BE2C (cell line): ENCODE measurements at regions not wholly inside any gene's neighbourhood (a gene's known extent, or its start where the extent isn't known, plus 50 kb on each side); places are given as distances from the start of the nearest gene placed in this dataset.

Experiments
- DNase-seq: peaks from one replicate; pipeline ENCODE4 v3.0.0-alpha.2; 2020
- H3K27me3 ChIP-seq: fragments of 250-450 bp; sonication (Bioruptor Pico); 2 replicates; pipeline ENCODE4 v1.5.1; 2020; ENCODE audit warnings: mild to moderate bottlenecking
- H3K36me3 ChIP-seq: fragments of 250-450 bp; sonication (Bioruptor Pico); 2 replicates; pipeline ENCODE4 v1.5.1; 2020; ENCODE audit warnings: mild to moderate bottlenecking
- H3K4me1 ChIP-seq: fragments of 250-450 bp; sonication (Bioruptor Pico); 2 replicates; pipeline ENCODE4 v1.5.1; 2020
- H3K4me3 ChIP-seq: 2 replicates; pipeline ENCODE4 v1.5.1; 2011; ENCODE audit warnings: low read depth, low read length
- H3K9me3 ChIP-seq: fragments of 250-450 bp; sonication (Bioruptor Pico); 2 replicates; pipeline ENCODE4 v1.5.1; 2020
- TF ChIP-seq, protein P1 (sequence below): IDR thresholded peaks from 2 replicates; pipeline ENCODE4 v1.5.1; 2012; ENCODE audit warnings: mild to moderate bottlenecking, low read depth, low read length

DNA sequence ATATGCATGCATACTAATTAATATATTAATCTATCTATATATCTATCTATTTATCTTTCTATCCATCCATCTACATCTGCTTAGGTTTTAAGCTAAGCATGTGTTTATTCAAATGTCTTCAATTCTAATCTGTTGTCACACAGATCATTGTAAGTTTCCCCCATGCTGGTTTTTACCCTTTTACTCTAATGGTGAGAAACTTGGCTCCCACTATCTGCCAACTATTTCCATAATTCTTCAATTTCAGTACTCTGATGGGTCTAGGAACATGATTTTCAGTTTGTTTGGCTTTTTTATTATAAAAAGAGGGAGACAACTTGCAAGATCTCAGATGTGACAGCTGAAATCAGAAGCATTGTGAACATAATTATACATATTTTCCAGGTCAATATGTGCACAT, 773.8 kb downstream of the PLOD2 start:
- no peaks in the 10 kb centered on the region for H3K27me3 ChIP-seq
- TF ChIP-seq, protein P1, sequence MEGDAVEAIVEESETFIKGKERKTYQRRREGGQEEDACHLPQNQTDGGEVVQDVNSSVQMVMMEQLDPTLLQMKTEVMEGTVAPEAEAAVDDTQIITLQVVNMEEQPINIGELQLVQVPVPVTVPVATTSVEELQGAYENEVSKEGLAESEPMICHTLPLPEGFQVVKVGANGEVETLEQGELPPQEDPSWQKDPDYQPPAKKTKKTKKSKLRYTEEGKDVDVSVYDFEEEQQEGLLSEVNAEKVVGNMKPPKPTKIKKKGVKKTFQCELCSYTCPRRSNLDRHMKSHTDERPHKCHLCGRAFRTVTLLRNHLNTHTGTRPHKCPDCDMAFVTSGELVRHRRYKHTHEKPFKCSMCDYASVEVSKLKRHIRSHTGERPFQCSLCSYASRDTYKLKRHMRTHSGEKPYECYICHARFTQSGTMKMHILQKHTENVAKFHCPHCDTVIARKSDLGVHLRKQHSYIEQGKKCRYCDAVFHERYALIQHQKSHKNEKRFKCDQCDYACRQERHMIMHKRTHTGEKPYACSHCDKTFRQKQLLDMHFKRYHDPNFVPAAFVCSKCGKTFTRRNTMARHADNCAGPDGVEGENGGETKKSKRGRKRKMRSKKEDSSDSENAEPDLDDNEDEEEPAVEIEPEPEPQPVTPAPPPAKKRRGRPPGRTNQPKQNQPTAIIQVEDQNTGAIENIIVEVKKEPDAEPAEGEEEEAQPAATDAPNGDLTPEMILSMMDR = no peak
- no peaks in the 10 kb centered on the region for H3K4me1 ChIP-seq
- H3K36me3 ChIP-seq = no peaks in the 10 kb centered on the region
- no peak overlapping the region for H3K4me3 ChIP-seq
- H3K9me3 ChIP-seq = no peaks in the 10 kb centered on the region
- DNase-seq = no peak

DNA sequence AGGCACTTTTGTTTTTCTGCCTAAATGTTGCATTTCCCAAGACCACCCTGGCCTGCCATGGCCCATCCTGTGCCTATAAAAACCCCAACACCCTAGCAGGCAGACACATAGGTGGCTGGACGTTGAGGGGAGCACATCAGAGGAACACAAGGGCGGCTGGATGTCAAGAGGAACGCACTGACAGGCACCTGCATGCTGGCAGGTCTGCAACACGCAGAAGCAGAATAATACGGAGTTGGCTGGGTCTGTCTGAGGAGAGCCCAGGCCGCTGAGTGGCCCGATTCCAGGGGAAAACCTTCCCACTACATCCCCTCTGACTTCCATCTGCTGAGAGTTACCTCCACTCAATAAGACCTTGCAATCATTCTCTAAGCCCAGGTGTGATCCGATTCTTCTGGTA, 765.6 kb downstream of the PLOD2 start:
- TF ChIP-seq, protein P1 = no peak
- DNase-seq = no peak
- Histone ChIP-seq H3K4me1 (peaks cover 6% of the 10 kb centered on the region; the same call in 1 of the 2 replicates), H3K9me3 (no peaks in the 10 kb centered on the region), H3K4me3 (no peak overlapping the region), H3K36me3 (no peaks in the 10 kb centered on the region), H3K27me3 (no peaks in the 10 kb centered on the region)

DNA sequence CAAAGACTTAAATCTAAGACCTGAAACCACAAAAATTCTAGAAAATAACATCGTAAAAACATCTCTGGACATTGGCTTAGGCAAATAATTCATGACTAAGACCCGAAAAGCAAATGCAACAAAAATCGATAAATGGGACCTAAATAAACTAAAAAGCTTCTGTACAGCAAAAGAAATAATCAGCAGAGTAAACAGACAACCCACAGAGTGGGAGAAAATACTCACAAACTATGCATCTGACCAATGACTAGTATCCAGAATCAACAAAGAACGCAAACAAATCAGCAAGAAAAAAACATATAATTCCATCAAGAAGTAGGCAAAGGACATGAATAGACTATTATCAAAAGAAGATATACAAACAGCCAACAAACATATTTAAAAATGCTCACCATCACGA, 749.4 kb downstream of the PLOD2 start:
- Histone ChIP-seq H3K36me3 (no peaks in the 10 kb centered on the region), H3K27me3 (no peaks in the 10 kb centered on the region), H3K4me3 (no peak overlapping the region), H3K4me1 (no peaks in the 10 kb centered on the region), H3K9me3 (no peaks in the 10 kb centered on the region)
- TF ChIP-seq, protein P1 = no peak
- no peak for DNase-seq

DNA sequence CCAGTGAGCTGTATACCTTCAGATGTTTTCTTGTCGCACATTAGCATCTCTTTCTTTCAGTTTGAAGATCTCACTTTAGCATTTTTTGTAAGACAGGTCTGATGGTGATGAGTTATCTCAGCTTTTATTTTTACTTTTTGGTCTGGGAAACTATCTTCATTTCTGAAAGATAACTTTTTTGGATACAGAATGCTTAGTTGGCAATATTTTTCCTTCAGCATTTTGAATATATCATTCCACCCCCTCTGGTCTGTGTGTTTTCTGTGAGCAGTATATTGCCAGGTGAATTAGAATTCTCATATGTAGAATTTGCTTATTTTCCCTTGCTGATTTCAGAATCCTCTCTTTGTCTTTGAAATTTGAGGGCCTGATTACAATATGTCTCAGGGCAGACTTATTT, 743.3 kb downstream of the PLOD2 start:
- H3K4me1 ChIP-seq = no peaks in the 10 kb centered on the region
- TF ChIP-seq, protein P1 = no peak
- H3K4me3 ChIP-seq = no peak overlapping the region
- H3K9me3 ChIP-seq = no peaks in the 10 kb centered on the region
- no peak for DNase-seq
- no peaks in the 10 kb centered on the region for H3K27me3 ChIP-seq
- H3K36me3 ChIP-seq = no peaks in the 10 kb centered on the region

DNA sequence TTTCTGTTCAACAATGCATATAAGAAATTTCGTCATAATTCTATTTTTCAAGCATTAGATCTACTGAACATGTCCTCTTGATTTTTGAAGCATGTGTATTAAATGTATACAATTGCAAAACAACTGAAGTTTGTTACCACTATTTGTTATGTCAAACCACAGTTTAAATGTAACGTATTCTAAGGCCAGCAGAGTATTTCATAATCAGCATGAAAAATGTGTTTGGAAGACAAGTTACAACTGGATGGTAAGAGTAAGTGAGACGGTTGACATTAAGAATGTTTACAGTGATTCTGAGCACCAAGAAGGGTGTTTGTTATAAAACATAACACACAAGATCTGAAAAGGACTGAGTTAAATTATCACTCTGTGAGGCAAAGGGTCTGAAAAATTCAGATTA, 738.4 kb downstream of the PLOD2 start:
- H3K36me3 ChIP-seq = no peaks in the 10 kb centered on the region

DNA sequence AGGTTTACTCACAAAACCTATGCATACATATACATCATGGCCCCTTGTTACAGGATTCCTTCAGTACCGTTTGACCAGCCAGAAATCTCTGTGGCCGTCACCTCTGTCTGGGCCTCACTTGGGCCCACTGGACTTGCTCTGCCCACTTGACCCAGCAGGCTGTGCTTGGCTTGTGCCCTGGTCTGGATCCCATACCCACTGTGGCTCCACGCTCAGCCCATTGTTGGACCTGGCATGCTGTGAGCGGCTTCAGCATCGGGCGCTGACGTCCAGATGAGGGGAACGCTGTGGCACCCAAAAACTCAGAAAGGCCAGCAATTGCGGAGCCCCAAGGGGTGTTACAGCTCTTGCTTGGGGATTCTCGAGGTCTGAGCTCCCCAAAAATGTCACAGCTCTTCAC, 733.6 kb downstream of the PLOD2 start:
- no peak for DNase-seq
- Histone ChIP-seq H3K36me3 (no peaks in the 10 kb centered on the region), H3K4me3 (no peak overlapping the region), H3K27me3 (no peaks in the 10 kb centered on the region), H3K9me3 (no peaks in the 10 kb centered on the region), H3K4me1 (no peaks in the 10 kb centered on the region)
- TF ChIP-seq, protein P1 = no peak

More for the DNA sequence above, 738.4 kb downstream of the PLOD2 start:
- H3K4me1 ChIP-seq = no peaks in the 10 kb centered on the region
- no peaks in the 10 kb centered on the region for H3K27me3 ChIP-seq
- no peak overlapping the region for H3K4me3 ChIP-seq
- TF ChIP-seq, protein P1 = no peak
- no peaks in the 10 kb centered on the region for H3K9me3 ChIP-seq
- DNase-seq = no peak
